ENCODE measurements at regions not wholly inside any gene's neighbourhood (a gene's known extent, or its start where the extent isn't known, plus 50 kb on each side); places are given as distances from the start of the nearest gene placed in this dataset.

- no peak overlapping the region for H3K4me3 ChIP-seq (ENCODE audit: low read depth, low read length)
- no peak for DNase-seq (ENCODE audit: low read depth, low spot score)
- TF ChIP-seq CTCF (IDR thresholded peaks at IDR 0.05; ENCODE audit: low read depth, low read length), result no peak
- POLR2A ChIA-PET, result no interaction called here
- no peak overlapping the region for H3K27ac ChIP-seq (ENCODE audit: low read depth, low read length)
- H3K27me3 ChIP-seq (ENCODE audit: control insufficient read depth, insufficient read depth, low read length), result no peaks in the 10 kb centered on the region
- CTCF ChIA-PET, result no interaction called here
- peaks cover 3% of the 10 kb centered on the region; the same call in 1 of the 2 replicates for H3K9me3 ChIP-seq (ENCODE audit: control insufficient read depth, insufficient read depth, low read length)
Measured at GRCh38 chr9:102085548-102085947, 347.1 kb upstream of the GRIN3A start.

GRCh38 chr9:102072059-102072764, 333.8 kb upstream of the GRIN3A start:
- H3K27me3 ChIP-seq (ENCODE audit: control insufficient read depth, insufficient read depth, low read length), result no peaks in the 10 kb centered on the region
- CTCF ChIA-PET, result no interaction called here
- no peak for DNase-seq (ENCODE audit: low read depth, low spot score)
- H3K27ac ChIP-seq (ENCODE audit: low read depth, low read length), result no peak overlapping the region
- POLR2A ChIA-PET, result no interaction called here
- TF ChIP-seq CTCF (IDR thresholded peaks at IDR 0.05; ENCODE audit: low read depth, low read length), result no peak
- peaks cover 3% of the 10 kb centered on the region for H3K9me3 ChIP-seq (ENCODE audit: control insufficient read depth, insufficient read depth, low read length)
- H3K4me3 ChIP-seq (ENCODE audit: low read depth, low read length), result no peak overlapping the region

- H3K27ac ChIP-seq (ENCODE audit: low read depth, low read length), result no peak overlapping the region
- no peak for DNase-seq (ENCODE audit: low read depth, low spot score)
- ChIA-PET POLR2A (no interaction called here), CTCF (no interaction called here)
- TF ChIP-seq CTCF (IDR thresholded peaks at IDR 0.05; ENCODE audit: low read depth, low read length), result no peak
- no peaks in the 10 kb centered on the region for H3K27me3 ChIP-seq (ENCODE audit: control insufficient read depth, insufficient read depth, low read length)
- no peak overlapping the region for H3K4me3 ChIP-seq (ENCODE audit: low read depth, low read length)
- H3K9me3 ChIP-seq (ENCODE audit: control insufficient read depth, insufficient read depth, low read length), result peaks cover 11% of the 10 kb centered on the region
Measured at GRCh38 chr9:102069969-102070368, 331.5 kb upstream of the GRIN3A start.

GRCh38 chr9:102054811-102055210, 316.4 kb upstream of the GRIN3A start:
- no peak for TF ChIP-seq CTCF (IDR thresholded peaks at IDR 0.05; ENCODE audit: low read depth, low read length)
- CTCF ChIA-PET, result no interaction called here
- POLR2A ChIA-PET, result no interaction called here

GRCh38 chr9:102049586-102050246, 311.3 kb upstream of the GRIN3A start:
- TF ChIP-seq CTCF (IDR thresholded peaks at IDR 0.05; ENCODE audit: low read depth, low read length), result no peak

More at GRCh38 chr9:102054811-102055210, 316.4 kb upstream of the GRIN3A start:
- H3K4me3 ChIP-seq (ENCODE audit: low read depth, low read length), result no peak overlapping the region
- H3K9me3 ChIP-seq (ENCODE audit: control insufficient read depth, insufficient read depth, low read length), result no peaks in the 10 kb centered on the region
- H3K27me3 ChIP-seq (ENCODE audit: control insufficient read depth, insufficient read depth, low read length), result no peaks in the 10 kb centered on the region
- DNase-seq (ENCODE audit: low read depth, low spot score), result no peak
- H3K27ac ChIP-seq (ENCODE audit: low read depth, low read length), result no peak overlapping the region

More at GRCh38 chr9:102049586-102050246, 311.3 kb upstream of the GRIN3A start:
- H3K9me3 ChIP-seq (ENCODE audit: control insufficient read depth, insufficient read depth, low read length), result peaks cover 4% of the 10 kb centered on the region; the same call in 1 of the 2 replicates
- CTCF ChIA-PET, result no interaction called here
- H3K4me3 ChIP-seq (ENCODE audit: low read depth, low read length), result no peak overlapping the region
- no peak for DNase-seq (ENCODE audit: low read depth, low spot score)
- H3K27me3 ChIP-seq (ENCODE audit: control insufficient read depth, insufficient read depth, low read length), result no peaks in the 10 kb centered on the region
- no peak overlapping the region for H3K27ac ChIP-seq (ENCODE audit: low read depth, low read length)
- POLR2A ChIA-PET, result no interaction called here

All from AG04450 (cell line).